ENCODE measurements at regions not wholly inside any gene's neighbourhood (a gene's known extent, or its start where the extent isn't known, plus 50 kb on each side); places are given as distances from the start of the nearest gene placed in this dataset.

GRCh38 chr2:188666503-188666902 lies 307.7 kb upstream of the COL3A1 start:
- no peak overlapping the region for H2AFZ ChIP-seq
- no peaks in the 10 kb centered on the region for H3K9me3 Mint-ChIP-seq
- H3K36me3 ChIP-seq (ENCODE audit: insufficient read depth) = no peaks in the 10 kb centered on the region
- no peak overlapping the region; the same call in 1 of the 2 replicates for H3K27ac Mint-ChIP-seq
- no peak overlapping the region for H3K27ac ChIP-seq (ENCODE audit: low read depth)
- DNase-seq (ENCODE audit: low spot score) (peak; percentile 19), ATAC-seq (peak; percentile 59)
- no peaks in the 10 kb centered on the region for H4K20me1 ChIP-seq (replicated peaks; ENCODE audit: insufficient read depth)
- H3K9me2 ChIP-seq (ENCODE audit: insufficient read depth) = no peaks in the 10 kb centered on the region
- H3K27me3 Mint-ChIP-seq (ENCODE audit: insufficient read depth, low read depth, poor library complexity) = no peaks in the 10 kb centered on the region
- no peaks in the 10 kb centered on the region for H3K27me3 ChIP-seq (ENCODE audit: insufficient read depth)
- no peaks in the 10 kb centered on the region for H3K36me3 Mint-ChIP-seq (ENCODE audit: low read depth)
- H3K4me2 ChIP-seq = 0 out of 2 replicates have a peak overlapping the region, but pooled peaks have one; percentile 24
- peaks cover 11% of the 10 kb centered on the region for H3K4me1 Mint-ChIP-seq
- TF ChIP-seq ZNF462 (CRISPR knock-in tag; IDR thresholded peaks at IDR 0.05) (peak; percentile 36; the same call in 1 of the 2 replicates), EZH2phosphoT487 (IDR thresholded peaks at IDR 0.05; ENCODE audit: unreplicated experiment) (no peak)
- H3K79me2 ChIP-seq (replicated peaks; ENCODE audit: insufficient read depth) = no peaks in the 10 kb centered on the region
- H3F3A ChIP-seq (replicated peaks; ENCODE audit: low read depth) = no peaks in the 10 kb centered on the region
- H3K4me1 ChIP-seq (ENCODE audit: insufficient read depth) = peaks cover 9% of the 10 kb centered on the region
- H3K4me3 ChIP-seq = no peak overlapping the region
- H3K4me3 Mint-ChIP-seq = no peak overlapping the region

GRCh38 chr2:188668017-188668680 lies 306.0 kb upstream of the COL3A1 start:
- Histone ChIP-seq H3K4me2 (no peak overlapping the region), H3K27me3 (ENCODE audit: insufficient read depth) (no peaks in the 10 kb centered on the region), H3K4me1 (ENCODE audit: insufficient read depth) (peaks cover 9% of the 10 kb centered on the region), H3K36me3 (ENCODE audit: insufficient read depth) (no peaks in the 10 kb centered on the region), H3K27ac (ENCODE audit: low read depth) (no peak overlapping the region), H2AFZ (no peak overlapping the region), H4K20me1 (replicated peaks; ENCODE audit: insufficient read depth) (no peaks in the 10 kb centered on the region), H3F3A (replicated peaks; ENCODE audit: low read depth) (no peaks in the 10 kb centered on the region), H3K9me2 (ENCODE audit: insufficient read depth) (no peaks in the 10 kb centered on the region), H3K4me3 (no peak overlapping the region), H3K79me2 (replicated peaks; ENCODE audit: insufficient read depth) (no peaks in the 10 kb centered on the region)
- no peaks in the 10 kb centered on the region for H3K36me3 Mint-ChIP-seq (ENCODE audit: low read depth)
- no peak overlapping the region; the same call in 1 of the 2 replicates for H3K27ac Mint-ChIP-seq
- H3K4me3 Mint-ChIP-seq = no peak overlapping the region
- ATAC-seq (no peak), DNase-seq (ENCODE audit: low spot score) (no peak)
- no peaks in the 10 kb centered on the region for H3K9me3 Mint-ChIP-seq
- H3K4me1 Mint-ChIP-seq = peaks cover 11% of the 10 kb centered on the region
- H3K27me3 Mint-ChIP-seq (ENCODE audit: insufficient read depth, low read depth, poor library complexity) = no peaks in the 10 kb centered on the region
- no peak for TF ChIP-seq NANOG (IDR thresholded peaks at IDR 0.05; ENCODE audit: borderline replicate concordance)
- no peak for TF ChIP-seq ZNF462 (CRISPR knock-in tag; IDR thresholded peaks at IDR 0.05)
- TF ChIP-seq EZH2 (IDR thresholded peaks at IDR 0.05; ENCODE audit: low read depth, unreplicated experiment) = no peak
- no peak for TF ChIP-seq CREB1 (CRISPR knock-in tag; IDR thresholded peaks at IDR 0.05; ENCODE audit: low read depth)
